H1 (cell line): ENCODE measurements at regions not wholly inside any gene's neighbourhood (a gene's known extent, or its start where the extent isn't known, plus 50 kb on each side); places are given as distances from the start of the nearest gene placed in this dataset.

Experiments used
- ATF3 ChIP-seq: IDR thresholded peaks from 2 replicates; pipeline ENCODE4 v1.6.1; 2011; ENCODE audit warnings: low read depth, mild to moderate bottlenecking, low read length; ENCODE audit not compliant: insufficient read depth
- CHD7 ChIP-seq: fragments of 300-600 bp; sonication (generic); IDR thresholded peaks from 2 replicates; pipeline ENCODE4 v1.7.1; 2012; ENCODE audit warnings: low read length, moderate library complexity, mild to moderate bottlenecking, inconsistent platforms; ENCODE audit not compliant: insufficient replicate concordance
- EZH2 ChIP-seq: fragments of 200-600 bp; sonication (generic); IDR thresholded peaks from 2 replicates; pipeline ENCODE4 v1.7.1; 2012; ENCODE audit warnings: low read depth, mild to moderate bottlenecking, moderate library complexity, low read length, inconsistent platforms; ENCODE audit not compliant: severe bottlenecking
- JUND ChIP-seq: IDR thresholded peaks from 2 replicates; pipeline ENCODE4 v1.6.1; 2011; ENCODE audit warnings: mild to moderate bottlenecking, improper control_type of control experiment, low read length
- PHF8 ChIP-seq: fragments of 200-600 bp; sonication (generic); conservative IDR thresholded peaks from 2 replicates; pipeline ENCODE4 v1.7.1; 2012; ENCODE audit warnings: low read depth, mild to moderate bottlenecking, inconsistent platforms, low read length, moderate library complexity
- SAP30 ChIP-seq: fragments of 300-600 bp; sonication (generic); IDR thresholded peaks from 2 replicates; pipeline ENCODE4 v1.7.1; 2012; ENCODE audit warnings: low read length, moderate library complexity, mild to moderate bottlenecking, inconsistent platforms; ENCODE audit not compliant: insufficient read depth, insufficient replicate concordance
- SP1 ChIP-seq: IDR thresholded peaks from 2 replicates; pipeline ENCODE4 v1.6.1; 2011; ENCODE audit warnings: low read depth, low read length
- TAF7 ChIP-seq: optimal IDR thresholded peaks from 2 replicates; pipeline ENCODE3; 2011; ENCODE audit warnings: low read depth, mild to moderate bottlenecking, inconsistent platforms, low read length, moderate library complexity, borderline replicate concordance

- TF ChIP-seq CHD7 (no peak), TAF7 (no peak), JUND (no peak), SAP30 (no peak), PHF8 (no peak), EZH2 (no peak), SP1 (no peak), ATF3 (no peak)
These were observed 664.7 kb upstream of the NEGR1 start (continued) for GRCh38 chr1:72946903-72947499.
